ENCODE measurements at regions not wholly inside any gene's neighbourhood (a gene's known extent, or its start where the extent isn't known, plus 50 kb on each side); places are given as distances from the start of the nearest gene placed in this dataset.
"Not testable (repeated sequence)": the region's sequence is repeated elsewhere in the genome, so short reads cannot be mapped to it uniquely, and the experiment has no call there.

DNA sequence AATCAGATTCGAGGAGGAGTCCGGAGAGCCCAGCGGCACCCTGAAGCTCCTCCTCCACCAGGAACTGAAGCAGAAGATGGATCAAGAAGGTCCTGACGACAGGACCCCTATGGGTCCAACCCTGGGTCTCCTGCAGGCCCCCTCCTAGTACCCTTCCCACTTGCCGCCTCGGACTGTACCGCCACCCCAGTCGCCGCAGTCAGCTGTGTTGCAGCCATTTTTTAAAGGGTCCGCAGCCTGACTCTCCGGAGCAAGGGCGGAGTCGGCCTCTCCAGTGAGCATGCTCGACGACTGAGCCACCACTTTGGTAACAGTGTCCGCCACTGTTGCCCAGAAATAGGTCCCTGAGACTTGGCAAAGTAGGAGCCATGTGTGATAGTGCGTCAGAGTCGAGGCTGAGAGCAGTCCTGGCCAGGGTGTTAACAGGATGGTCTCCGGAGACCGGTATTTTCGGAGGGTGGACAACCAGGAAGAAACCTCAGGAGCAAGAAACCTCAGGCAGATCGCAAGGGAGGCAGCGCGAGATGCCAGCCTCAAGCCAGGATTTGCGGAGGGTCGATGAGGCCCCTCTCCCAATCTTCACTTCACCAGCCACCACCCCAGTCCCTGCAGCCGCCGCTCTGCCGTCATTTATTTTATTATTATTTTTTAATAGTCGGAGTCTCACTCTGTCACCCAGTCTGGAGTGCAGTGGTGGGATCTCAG lies 294.6 kb upstream of the ZNF337 start:
- no peaks in the 10 kb centered on the region for H3K9me3 ChIP-seq
- peaks cover 0 to 6% (median 0%) of the 10 kb centered on the region in 4 donors for H3K4me1 ChIP-seq
- TF ChIP-seq EP300 (IDR thresholded peaks at IDR 0.05), result no peak
- TF ChIP-seq, protein P1, sequence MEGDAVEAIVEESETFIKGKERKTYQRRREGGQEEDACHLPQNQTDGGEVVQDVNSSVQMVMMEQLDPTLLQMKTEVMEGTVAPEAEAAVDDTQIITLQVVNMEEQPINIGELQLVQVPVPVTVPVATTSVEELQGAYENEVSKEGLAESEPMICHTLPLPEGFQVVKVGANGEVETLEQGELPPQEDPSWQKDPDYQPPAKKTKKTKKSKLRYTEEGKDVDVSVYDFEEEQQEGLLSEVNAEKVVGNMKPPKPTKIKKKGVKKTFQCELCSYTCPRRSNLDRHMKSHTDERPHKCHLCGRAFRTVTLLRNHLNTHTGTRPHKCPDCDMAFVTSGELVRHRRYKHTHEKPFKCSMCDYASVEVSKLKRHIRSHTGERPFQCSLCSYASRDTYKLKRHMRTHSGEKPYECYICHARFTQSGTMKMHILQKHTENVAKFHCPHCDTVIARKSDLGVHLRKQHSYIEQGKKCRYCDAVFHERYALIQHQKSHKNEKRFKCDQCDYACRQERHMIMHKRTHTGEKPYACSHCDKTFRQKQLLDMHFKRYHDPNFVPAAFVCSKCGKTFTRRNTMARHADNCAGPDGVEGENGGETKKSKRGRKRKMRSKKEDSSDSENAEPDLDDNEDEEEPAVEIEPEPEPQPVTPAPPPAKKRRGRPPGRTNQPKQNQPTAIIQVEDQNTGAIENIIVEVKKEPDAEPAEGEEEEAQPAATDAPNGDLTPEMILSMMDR (IDR thresholded peaks at IDR 0.05), result no peak
- no peak for TF ChIP-seq POLR2A (IDR thresholded peaks at IDR 0.05)
- no peaks in the 10 kb centered on the region for H3K36me3 ChIP-seq
- WGBS, 2 donors, result 93 to 95% methylated on average over 30 of the region's 30 CpGs
- H3K27me3 ChIP-seq, result no peaks in the 10 kb centered on the region
- no peak overlapping the region for H3K27ac ChIP-seq
- no peak overlapping the region for H3K4me3 ChIP-seq
- no peak for DNase-seq (ENCODE audit: low spot score in 2 of 2)

DNA sequence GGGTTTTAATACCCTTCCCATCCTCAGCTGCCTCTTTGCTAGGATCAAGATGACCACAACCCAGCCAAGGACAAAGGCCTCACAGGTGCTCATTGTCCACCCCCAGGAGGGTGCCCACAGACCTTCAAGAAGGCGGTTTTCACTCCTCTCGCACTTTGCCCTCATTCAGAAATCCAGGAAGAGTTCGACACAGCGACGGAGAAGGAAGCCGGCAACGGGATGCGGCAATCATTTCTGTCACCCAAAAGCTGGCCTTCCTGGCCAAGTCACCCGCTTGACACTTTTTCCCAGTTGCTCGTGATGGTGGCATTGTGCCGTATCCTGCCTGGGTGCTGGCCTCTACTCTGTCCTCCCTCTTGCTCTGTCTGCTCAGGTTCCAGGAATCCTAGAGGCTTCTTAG lies 293.0 kb upstream of the ZNF337 start:
- H3K27ac ChIP-seq; H3K27me3 ChIP-seq; H3K4me1 ChIP-seq; H3K36me3 ChIP-seq; DNase-seq (ENCODE audit: low spot score in 2 of 2); H3K4me3 ChIP-seq; H3K9me3 ChIP-seq: not testable (repeated sequence)
- 95 to 98% methylated on average over 11 of the region's 11 CpGs for whole genome bisulfite sequencing, 2 donors

DNA sequence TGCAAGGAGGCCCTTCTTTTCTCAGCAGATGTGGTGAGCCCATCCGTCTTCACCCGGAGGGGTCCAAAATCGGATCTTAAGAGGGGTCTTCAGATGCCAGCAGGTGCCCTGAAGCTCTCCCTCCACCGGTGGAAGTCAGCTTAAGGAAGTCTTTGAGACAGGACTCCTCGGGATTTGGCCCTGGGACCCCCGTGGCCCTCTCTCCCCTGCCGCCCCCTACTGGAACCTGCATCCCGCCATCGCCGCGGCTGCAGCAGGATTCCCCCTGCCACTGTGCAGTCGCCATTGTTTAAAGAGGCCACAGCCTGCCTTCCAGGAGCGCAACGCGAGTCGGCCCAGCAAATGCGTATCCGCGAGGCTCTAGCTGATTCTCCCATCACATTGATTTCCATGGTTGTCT lies 292.5 kb upstream of the ZNF337 start:
- Histone ChIP-seq H3K36me3 (no peaks in the 10 kb centered on the region), H3K4me3 (no peak overlapping the region), H3K4me1 (peaks cover 0 to 6% (median 0%) of the 10 kb centered on the region in 4 donors), H3K27me3 (no peaks in the 10 kb centered on the region), H3K27ac (no peak overlapping the region), H3K9me3 (no peaks in the 10 kb centered on the region)
- TF ChIP-seq, protein P1 (IDR thresholded peaks at IDR 0.05), result no peak
- TF ChIP-seq POLR2A (IDR thresholded peaks at IDR 0.05) (no peak), EP300 (IDR thresholded peaks at IDR 0.05) (no peak)
- no peak for DNase-seq (ENCODE audit: low spot score in 2 of 2)
- 95% methylated on average over 19 of the region's 19 CpGs for WGBS, 2 donors

DNA sequence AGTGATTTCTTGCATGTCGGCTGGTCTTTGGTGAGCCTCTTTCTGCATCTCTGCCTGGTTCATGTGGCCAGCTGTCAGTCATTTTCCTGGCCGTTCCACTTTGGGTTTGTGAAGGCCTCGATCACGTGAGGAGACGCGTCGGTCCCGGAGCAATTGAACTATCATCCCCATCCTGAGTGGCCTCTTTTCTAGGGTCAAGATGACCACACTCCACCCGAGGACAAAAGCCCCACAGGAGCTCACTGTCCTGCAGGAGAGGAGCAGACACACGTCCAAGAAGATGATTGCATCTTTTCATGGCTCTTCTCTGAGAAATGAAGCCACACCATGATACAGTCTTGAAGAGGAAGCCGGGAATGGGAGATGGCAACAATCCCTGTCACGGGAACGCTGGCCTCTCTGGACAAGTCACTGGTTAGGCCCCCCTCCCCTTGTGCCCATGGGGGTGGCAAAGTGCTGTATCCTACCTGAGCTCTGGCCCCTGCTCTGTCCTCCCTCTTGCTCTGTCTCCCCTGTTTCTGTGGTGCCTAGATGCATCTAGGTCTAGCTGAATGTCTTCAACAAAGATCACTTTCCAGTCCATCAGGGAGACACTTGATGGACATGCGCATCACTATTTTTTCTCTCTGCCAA lies 291.4 kb upstream of the ZNF337 start:
- not testable (repeated sequence) for DNase-seq (ENCODE audit: low spot score in 2 of 2); H3K4me1 ChIP-seq; H3K4me3 ChIP-seq; H3K9me3 ChIP-seq; H3K27me3 ChIP-seq; H3K36me3 ChIP-seq; H3K27ac ChIP-seq
- 94 to 97% methylated on average over 13 to 14 of the region's 14 CpGs for WGBS, 2 donors

DNA sequence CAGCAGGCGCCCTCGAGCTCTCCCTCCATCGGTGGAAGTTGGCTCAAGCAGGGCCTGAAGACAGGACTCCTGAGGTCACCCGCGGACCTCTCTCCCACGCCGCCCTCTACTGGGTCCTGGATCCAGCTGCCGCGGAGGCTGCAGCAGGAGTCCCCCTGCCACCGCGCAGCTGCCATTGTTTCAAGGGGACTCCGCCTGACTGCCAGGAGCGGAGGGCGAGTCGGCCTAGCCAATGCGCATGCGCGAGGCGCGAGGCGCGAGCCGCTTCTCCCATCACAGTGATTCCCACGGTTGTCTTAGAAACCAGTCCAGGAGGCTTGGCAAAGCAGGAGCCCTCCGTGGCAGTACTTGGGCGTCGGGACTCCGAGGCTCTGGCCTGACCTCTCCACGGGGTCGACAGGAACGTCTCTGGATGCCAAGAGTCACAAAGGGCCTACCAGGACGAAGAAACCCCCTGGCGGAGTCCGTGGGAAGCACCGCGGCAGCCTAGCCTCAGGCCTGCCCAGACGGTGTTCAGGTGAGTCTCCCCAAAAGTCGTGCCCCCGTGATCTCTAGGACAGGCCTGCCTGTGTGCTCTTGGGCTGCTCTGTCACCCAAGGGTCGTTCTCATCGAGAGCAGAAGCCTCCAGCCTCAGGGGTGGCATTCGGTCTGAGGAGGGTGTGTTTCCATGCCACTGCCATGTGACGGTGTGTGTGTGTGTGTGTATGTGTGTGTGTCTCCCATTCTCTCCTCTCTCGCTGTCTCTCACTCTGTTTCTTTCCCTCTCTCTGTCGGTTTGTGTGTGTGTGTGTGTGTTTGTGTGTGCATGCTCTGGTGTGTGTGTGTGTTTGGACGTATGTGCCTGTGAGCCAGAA lies 290.6 kb upstream of the ZNF337 start:
- no peak overlapping the region for H3K27ac ChIP-seq
- H3K36me3 ChIP-seq, result no peaks in the 10 kb centered on the region
- no peak for TF ChIP-seq POLR2A (IDR thresholded peaks at IDR 0.05)
- TF ChIP-seq, protein P1 (IDR thresholded peaks at IDR 0.05), result peak in 2 of 5 experiments; percentile 25 to 28
- no peak for DNase-seq (ENCODE audit: low spot score in 2 of 2)
- H3K9me3 ChIP-seq, result no peaks in the 10 kb centered on the region
- peaks cover 0 to 6% (median 0%) of the 10 kb centered on the region in 4 donors for H3K4me1 ChIP-seq
- WGBS, 2 donors, result 34 to 65% methylated on average over 12 to 28 of the region's 46 CpGs
- peak overlapping the region; percentile 14 to 42 (median 38) for H3K4me3 ChIP-seq
- no peaks in the 10 kb centered on the region for H3K27me3 ChIP-seq

DNA sequence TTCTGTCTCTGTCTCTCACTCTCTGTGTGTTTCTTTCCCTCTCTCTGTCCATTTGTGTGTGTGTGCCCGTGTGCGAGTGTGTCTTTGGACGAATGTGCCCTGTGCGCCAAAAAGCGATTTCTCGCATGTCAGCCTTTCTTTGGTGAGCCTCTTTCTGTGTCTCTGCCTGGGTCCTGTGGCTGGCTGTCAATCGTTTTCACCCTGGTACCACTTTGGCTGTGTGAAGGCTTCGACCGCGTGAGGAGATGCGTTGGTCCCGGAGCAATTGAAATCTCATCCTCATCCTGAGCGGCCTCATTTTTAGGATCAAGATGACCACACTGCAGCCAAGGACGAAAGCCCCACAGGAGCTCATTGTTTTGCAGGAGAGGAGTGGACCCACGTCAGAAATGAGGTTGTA lies 288.9 kb upstream of the ZNF337 start:
- WGBS, 2 donors, result 92 to 95% methylated on average over 15 of the region's 15 CpGs
- no peaks in the 10 kb centered on the region for H3K36me3 ChIP-seq
- TF ChIP-seq, protein P1 (IDR thresholded peaks at IDR 0.05), result no peak
- TF ChIP-seq POLR2A (IDR thresholded peaks at IDR 0.05), result no peak
- no peak for TF ChIP-seq EP300 (IDR thresholded peaks at IDR 0.05)
- no peak overlapping the region for H3K4me3 ChIP-seq
- H3K4me1 ChIP-seq, result peaks cover 0 to 6% (median 0%) of the 10 kb centered on the region in 4 donors
- no peak for DNase-seq (ENCODE audit: low spot score in 2 of 2)
- H3K9me3 ChIP-seq, result no peaks in the 10 kb centered on the region
- no peak overlapping the region for H3K27ac ChIP-seq
- H3K27me3 ChIP-seq, result no peaks in the 10 kb centered on the region
